ENCODE measurements at regions not wholly inside any gene's neighbourhood (a gene's known extent, or its start where the extent isn't known, plus 50 kb on each side); places are given as distances from the start of the nearest gene placed in this dataset.

DNA sequence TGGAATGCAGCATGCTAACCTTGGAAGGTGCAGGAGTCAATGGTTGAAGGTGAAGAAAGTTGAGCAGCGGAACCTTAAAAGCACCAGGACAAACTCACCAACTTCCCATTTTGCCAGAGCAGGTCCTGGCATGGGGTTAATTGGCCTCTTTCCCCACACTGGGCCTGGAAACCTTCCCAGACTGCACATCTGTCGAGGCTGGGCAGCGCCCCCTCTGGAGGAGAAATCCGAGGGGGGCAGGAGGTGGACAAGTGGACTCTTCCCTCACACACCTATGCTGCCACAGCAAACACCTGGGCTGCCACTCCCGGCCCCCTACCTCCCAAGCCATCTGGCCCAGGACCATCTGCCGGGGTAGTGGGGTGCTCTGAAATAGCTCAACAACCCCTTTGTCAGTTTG is 232.4 kb downstream of the CBLN1 start:
- 65 to 90% methylated on average over 2 to 6 of the region's 6 CpGs for WGBS, 2 donors
- H3K27me3 ChIP-seq = peaks cover 0 to 4% (median 0%) of the 10 kb centered on the region in 4 donors
- no peak for DNase-seq
- no peaks in the 10 kb centered on the region for H3K4me1 ChIP-seq
- H3K9me3 ChIP-seq = no peaks in the 10 kb centered on the region
- H3K4me3 ChIP-seq = no peak overlapping the region
- H3K36me3 ChIP-seq = no peaks in the 10 kb centered on the region
- intact Hi-C loops (cut with DNase I) = no loop called here
- no peak overlapping the region for H3K27ac ChIP-seq
- no peak for TF ChIP-seq POLR2A (IDR thresholded peaks at IDR 0.05)
- TF ChIP-seq, protein P1, sequence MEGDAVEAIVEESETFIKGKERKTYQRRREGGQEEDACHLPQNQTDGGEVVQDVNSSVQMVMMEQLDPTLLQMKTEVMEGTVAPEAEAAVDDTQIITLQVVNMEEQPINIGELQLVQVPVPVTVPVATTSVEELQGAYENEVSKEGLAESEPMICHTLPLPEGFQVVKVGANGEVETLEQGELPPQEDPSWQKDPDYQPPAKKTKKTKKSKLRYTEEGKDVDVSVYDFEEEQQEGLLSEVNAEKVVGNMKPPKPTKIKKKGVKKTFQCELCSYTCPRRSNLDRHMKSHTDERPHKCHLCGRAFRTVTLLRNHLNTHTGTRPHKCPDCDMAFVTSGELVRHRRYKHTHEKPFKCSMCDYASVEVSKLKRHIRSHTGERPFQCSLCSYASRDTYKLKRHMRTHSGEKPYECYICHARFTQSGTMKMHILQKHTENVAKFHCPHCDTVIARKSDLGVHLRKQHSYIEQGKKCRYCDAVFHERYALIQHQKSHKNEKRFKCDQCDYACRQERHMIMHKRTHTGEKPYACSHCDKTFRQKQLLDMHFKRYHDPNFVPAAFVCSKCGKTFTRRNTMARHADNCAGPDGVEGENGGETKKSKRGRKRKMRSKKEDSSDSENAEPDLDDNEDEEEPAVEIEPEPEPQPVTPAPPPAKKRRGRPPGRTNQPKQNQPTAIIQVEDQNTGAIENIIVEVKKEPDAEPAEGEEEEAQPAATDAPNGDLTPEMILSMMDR (IDR thresholded peaks at IDR 0.05) = no peak

DNA sequence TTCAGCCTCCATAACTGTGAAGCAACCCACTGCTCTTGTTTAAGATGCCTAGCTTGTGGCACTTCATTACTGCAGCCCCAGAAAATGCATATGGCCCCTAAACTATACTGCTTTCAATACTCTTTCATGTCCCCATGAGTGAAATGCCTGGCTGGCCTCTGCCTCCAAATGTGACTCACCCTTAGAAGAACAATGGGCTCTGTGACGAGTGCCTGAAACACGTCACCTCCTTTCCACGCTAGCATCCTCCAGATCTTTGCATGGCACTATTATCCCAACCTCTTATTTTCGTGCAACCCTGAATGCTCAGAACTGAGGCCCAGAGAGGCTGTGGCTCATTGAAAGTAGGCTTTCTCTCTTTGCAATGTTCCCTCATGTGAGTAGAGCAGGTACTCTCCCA is 233.1 kb downstream of the CBLN1 start:
- intact Hi-C loops (cut with DNase I) = no loop called here
- 52 to 57% methylated on average over 1 to 4 of the region's 4 CpGs for WGBS, 2 donors
- no peaks in the 10 kb centered on the region for H3K4me1 ChIP-seq
- no peak overlapping the region for H3K4me3 ChIP-seq
- DNase-seq = no peak
- no peak overlapping the region for H3K27ac ChIP-seq
- no peaks in the 10 kb centered on the region for H3K9me3 ChIP-seq
- TF ChIP-seq, protein P1 (IDR thresholded peaks at IDR 0.05) = no peak
- TF ChIP-seq POLR2A (IDR thresholded peaks at IDR 0.05) = no peak
- H3K36me3 ChIP-seq = no peaks in the 10 kb centered on the region
- H3K27me3 ChIP-seq = peaks cover 0 to 4% (median 0%) of the 10 kb centered on the region in 4 donors

DNA sequence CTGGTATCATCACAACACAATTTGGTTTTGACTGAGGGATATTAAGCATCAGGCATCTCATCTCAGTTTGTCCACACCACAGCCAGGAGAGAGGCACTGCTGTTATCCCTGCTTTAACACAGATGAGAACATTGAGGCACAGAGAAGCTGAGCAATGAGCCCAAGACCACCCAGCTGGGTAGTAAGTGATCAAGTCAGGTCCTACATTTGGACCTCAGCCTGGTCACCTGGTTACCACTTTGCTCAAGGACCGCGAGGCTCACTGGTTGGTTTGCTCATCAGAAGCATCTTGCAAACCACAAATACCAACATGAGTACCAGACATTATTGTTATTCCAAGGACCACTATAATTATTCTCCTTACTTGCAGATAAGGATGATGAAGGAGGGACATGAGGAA is 245.5 kb downstream of the CBLN1 start:
- Histone ChIP-seq H3K9me3 (no peaks in the 10 kb centered on the region), H3K27me3 (no peaks in the 10 kb centered on the region), H3K27ac (no peak overlapping the region), H3K4me3 (no peak overlapping the region), H3K36me3 (no peaks in the 10 kb centered on the region), H3K4me1 (no peaks in the 10 kb centered on the region)
- TF ChIP-seq, protein P1 (IDR thresholded peaks at IDR 0.05) = no peak
- no peak for TF ChIP-seq POLR2A (IDR thresholded peaks at IDR 0.05)
- intact Hi-C loops (cut with DNase I) = no loop called here
- no peak for DNase-seq
- WGBS, 2 donors = 79 to 89% methylated on average over 2 of the region's 2 CpGs

DNA sequence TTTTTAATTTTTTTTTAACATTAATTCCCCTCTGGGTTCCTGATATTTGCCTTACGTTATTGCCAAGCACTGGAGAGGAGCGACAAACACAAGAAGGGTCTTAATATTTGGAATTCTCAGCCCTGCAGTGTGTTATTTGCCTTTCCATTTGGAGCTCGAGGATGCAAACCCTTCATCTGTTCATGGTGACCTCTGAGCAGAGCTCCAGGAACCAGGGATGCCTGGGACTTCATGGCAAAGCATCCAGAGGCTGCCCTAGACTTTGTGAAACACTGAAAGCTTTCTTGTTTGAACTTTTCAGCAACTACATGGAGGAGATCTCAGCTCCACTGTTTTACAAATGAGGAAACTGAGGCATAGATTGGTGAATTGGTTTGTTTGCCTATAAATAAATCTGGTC is 254.2 kb downstream of the CBLN1 start:
- Histone ChIP-seq H3K36me3 (no peaks in the 10 kb centered on the region), H3K9me3 (no peaks in the 10 kb centered on the region), H3K4me3 (no peak overlapping the region), H3K27ac (no peak overlapping the region), H3K4me1 (peaks cover 0 to 9% (median 0%) of the 10 kb centered on the region in 3 donors), H3K27me3 (peaks cover 0 to 10% (median 0%) of the 10 kb centered on the region in 4 donors)
- DNase-seq = no peak
- WGBS, 2 donors = 48% methylated on average over 3 of the region's 3 CpGs
- intact Hi-C loops (cut with DNase I) = no loop called here
- no peak for TF ChIP-seq POLR2A (IDR thresholded peaks at IDR 0.05)
- TF ChIP-seq, protein P1 (IDR thresholded peaks at IDR 0.05) = no peak

DNA sequence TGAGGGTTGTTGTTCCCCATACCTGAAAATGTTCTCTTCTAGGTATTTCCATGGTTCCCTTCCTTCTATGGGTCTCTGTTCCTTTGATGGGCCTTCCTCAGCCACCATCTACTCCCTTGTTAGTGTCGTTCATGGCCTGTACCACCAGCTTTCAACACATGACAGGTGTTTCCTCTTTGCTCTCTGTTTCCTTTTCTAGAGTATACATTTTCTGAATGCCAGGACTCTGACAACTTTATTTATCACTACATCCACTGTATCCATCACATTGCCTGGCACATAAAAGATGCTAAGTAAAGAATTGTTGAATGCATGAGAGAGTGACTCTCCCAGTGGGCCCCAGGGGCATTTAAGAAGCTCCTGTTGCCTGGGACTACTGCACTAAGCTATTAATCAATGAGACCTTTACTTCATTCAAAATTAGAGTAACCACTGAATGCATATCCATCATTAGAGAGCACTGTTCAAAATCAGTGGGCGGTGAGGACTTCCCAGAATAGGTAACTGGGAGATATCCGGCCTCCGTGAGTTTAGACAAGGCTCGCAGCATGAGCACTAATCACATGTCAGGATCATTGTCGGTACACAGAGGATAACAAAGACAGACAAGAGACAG is 255.0 kb downstream of the CBLN1 start:
- WGBS, 2 donors = 63 to 73% methylated on average over 6 of the region's 6 CpGs
- H3K4me3 ChIP-seq = no peak overlapping the region
- H3K27ac ChIP-seq = no peak overlapping the region
- peaks cover 0 to 9% (median 0%) of the 10 kb centered on the region in 3 donors for H3K4me1 ChIP-seq
- no peaks in the 10 kb centered on the region for H3K9me3 ChIP-seq
- H3K36me3 ChIP-seq = no peaks in the 10 kb centered on the region
- TF ChIP-seq, protein P1 (IDR thresholded peaks at IDR 0.05) = no peak
- no peak for TF ChIP-seq POLR2A (IDR thresholded peaks at IDR 0.05)
- DNase-seq = no peak
- peaks cover 0 to 17% (median 0%) of the 10 kb centered on the region in 4 donors for H3K27me3 ChIP-seq
- intact Hi-C loops (cut with DNase I) = no loop called here

Data from esophagus squamous epithelium (tissue), 5 donors.